DMS 273 treated with DMSO at 0.1 percent for 48 hours (cell line): ENCODE measurements at regions not wholly inside any gene's neighbourhood (a gene's known extent, or its start where the extent isn't known, plus 50 kb on each side); places are given as distances from the start of the nearest gene placed in this dataset.

Source experiments
- DNase-seq: peaks from one replicate; lab custom pipeline; 2025; lab: John Stamatoyannopoulos, UW

DNA sequence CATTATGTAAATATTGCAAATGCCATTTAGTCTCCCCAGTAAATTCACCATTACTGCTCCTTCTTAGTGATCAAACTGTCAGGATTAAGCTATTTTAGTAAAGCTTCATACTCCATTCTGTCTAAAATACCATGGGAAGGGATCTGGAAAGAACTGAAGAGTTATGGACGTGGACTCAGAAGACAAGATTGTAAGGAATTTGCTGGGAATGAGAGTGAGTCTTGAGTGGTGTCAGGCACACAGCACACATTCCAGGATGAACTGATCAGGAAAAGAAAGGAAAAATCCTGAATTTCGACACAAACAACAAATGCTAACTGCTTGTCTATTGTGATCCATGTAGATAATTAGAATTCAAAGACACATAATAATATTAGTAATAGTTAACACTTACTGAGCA, 311.0 kb downstream of the CENPC start:
- no peak for DNase-seq

DNA sequence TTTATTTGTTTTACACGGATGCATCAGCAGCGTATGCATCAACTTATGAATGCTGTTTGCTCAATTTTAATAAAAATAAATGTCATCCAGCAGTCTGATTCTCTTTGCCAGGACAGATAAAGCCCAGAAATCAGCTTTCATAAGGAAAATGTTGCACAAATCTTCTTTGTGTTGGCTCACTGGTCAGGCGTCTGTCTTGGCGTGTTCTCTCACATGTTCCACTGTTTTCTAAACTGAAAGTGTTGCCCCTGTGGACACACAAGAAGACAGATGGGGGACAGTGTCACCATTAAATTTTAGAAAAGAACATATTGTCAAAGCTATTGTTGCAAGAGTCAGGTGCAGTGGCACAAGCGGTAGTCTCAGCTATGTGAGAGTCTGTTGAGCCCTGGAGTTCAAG, 316.2 kb downstream of the CENPC start:
- DNase-seq: no peak

DNA sequence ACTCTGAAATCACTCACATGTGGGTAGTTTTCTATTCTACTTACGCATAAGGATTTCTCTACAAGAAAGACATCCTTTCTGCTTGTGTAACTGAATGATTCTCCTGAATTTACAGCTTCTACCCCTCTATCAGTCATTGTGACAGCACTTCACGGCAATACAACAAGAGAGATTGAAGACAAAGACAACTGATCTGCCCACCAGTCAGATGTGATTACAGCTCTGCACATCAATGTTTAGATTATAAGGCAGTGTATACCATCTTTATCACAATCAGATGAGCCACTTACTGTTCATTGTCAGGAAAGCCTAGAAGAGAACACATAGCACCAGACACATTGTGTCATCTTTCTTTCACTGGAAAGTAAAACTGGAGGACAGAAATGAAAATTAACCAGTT, 324.4 kb downstream of the CENPC start:
- no peak for DNase-seq

DNA sequence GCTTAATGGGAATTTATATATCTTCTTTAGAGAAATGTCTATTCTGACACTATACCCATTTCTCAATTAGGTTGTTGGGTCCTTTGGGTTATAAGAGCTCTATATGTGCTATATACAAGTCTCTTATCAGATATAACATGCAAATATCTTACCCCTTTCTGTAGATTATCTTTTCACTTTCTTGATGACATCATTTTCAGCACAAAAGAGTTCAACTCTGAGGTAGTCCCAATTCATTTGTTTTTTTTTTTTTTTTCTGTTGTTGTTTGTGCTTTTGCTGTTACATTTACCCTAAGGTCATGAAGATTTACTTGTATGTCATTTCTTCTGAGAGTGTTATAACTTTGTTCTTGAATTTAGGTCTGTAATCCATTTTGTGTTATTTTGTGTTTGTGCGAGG, 326.4 kb downstream of the CENPC start:
- no peak for DNase-seq

DNA sequence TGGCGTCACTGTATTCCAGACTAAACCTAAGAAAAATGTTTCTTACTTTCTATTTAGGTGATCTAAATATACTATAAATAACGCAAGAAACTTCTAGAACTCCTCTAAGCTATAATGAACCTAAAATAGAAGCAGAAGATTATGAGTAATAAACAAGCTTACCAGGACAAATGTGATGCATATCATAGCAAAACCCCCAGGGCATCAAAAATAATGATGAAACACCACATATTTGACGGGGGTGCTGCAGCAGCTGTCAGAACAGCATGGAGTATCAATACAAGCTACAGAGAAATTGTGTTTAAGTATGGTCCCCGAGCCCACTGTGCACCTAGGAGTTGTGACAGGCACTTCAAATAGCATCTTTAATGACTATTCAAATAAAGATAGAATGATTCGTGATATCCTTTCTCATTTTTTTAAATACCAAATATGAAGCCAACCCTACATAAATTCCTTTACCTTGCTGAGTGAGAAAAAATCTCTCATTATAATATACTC, 337.3 kb downstream of the CENPC start:
- no peak for DNase-seq

DNA sequence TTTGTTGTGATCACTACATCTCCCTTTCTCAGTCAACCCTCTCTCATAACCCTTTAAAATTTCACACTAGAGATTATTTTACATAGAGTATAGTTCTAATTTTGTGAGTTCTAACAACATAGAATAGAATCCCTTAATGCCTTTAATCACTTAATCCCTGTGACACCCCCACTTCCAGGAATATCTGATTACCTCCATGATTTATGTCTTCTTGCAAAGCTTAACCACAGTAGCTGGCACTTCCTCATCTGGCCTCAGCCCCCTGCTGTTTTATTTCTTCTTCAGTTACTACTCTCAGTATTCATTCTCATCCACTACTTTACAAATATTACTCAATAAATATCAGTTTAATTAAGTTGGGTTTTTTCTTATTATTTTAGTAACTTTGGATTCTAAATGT, 340.9 kb downstream of the CENPC start:
- DNase-seq: peak; percentile 1

DNA sequence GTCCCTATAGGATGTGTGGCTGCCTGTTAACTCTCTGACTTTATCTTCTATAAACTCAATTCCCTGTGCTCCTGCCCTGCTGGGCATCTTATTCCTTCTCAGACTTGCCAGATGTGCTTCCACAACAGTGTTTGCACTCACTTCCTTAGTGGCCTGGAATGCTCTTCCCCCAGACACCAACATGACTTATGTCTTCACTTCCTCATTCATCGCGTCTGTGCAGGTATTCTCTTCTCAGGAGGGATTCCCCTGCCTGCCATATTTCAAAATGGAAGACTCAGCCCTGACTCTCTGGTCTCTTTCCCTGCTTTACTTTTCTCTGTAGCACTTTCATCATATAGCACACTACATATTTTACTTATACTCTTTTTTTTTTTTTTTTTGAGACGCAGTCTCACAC, 344.0 kb downstream of the CENPC start:
- DNase-seq: no peak

DNA sequence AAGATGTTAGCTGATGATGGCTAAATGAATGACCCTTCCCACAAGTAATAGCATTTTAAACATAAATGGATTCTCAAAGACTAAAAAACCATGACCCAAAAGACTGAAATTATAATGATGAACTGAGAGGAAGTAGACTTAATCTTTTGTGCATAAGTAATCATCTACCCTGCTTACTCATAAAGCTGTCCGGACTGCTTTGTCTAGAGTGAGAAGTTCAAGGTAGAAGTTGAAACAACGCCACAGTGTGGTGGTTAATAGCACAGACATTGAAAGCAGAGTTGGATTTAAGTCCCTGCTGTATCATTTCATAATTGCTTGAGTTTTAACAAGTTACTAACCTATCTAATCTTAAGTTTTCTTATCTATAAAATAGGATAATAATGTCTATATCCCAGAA, 346.6 kb downstream of the CENPC start:
- DNase-seq: no peak

DNA sequence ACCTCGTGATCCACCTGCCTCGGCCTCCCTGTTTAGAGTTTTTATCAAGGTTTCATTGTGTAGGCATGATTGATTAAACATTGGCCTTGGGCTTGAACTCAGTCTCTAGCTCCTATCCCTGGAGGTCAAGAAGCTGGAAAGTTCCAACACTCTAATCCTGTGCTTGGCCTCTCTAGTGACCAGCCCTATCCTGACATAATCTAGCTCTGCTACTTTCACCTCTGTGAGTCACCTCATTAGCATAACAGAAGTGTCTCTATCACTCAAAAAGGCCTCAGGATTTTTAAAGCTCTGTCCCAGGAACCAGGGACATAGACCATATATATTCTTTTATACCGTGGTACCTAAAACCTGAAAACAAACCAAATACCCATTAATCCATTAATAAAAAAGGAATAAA, 377.5 kb downstream of the CENPC start:
- DNase-seq: no peak

DNA sequence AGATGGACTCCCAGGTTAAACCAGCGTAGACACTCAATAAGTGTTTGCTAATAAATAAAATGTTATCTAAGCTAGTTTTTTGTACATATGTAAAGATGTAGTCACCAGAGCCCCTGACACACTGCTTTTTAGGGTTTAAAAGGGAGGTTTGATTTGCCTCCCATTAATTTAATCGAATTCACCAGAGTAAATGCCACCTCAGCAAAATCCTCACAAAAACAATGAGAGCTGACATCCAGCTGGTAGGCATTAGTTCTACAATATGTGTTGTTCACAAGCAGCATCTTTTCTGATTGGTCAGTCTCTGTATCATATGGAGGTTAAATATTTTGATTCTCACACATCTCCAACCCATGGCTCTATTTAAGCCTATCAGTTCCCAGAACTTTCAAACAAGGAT, 382.6 kb downstream of the CENPC start:
- no peak for DNase-seq

DNA sequence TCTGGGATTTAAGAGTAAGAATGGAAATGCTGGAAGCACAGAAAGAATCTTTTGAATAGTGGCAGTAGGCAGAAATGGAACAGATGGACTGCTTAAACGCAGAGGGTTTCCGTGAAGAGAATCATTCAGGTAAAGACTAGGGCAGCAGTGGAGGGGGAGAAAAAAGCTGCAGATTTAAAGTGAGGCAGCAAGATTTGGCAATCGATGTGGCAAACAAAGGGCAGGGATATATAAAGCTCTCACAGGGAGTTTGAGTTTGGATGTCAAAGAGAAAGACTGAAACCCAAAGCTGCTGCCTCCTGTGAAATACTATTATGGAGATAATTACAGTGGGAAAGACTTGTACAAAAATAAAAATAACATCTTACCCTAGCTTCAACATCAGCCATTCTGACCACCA, 384.0 kb downstream of the CENPC start:
- DNase-seq: no peak

DNA sequence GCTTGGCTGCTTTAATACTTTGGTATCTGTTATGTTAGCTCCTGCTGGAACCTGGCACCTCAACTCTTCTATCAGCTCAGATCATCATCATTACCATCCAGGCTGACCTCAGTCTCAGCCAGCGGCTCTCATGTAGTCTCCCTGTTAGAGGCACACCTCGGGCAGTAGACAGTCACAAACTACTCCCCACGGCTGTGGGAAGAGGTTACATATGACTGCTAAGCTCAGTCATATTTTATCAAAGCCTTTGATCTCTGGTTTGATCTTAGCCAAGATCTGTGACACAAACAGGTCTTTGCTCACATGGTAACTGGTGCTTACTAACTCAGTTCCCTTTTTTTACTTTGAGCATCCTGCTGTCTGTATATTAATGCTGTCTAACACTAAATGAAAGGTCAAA, 384.9 kb downstream of the CENPC start:
- no peak for DNase-seq

DNA sequence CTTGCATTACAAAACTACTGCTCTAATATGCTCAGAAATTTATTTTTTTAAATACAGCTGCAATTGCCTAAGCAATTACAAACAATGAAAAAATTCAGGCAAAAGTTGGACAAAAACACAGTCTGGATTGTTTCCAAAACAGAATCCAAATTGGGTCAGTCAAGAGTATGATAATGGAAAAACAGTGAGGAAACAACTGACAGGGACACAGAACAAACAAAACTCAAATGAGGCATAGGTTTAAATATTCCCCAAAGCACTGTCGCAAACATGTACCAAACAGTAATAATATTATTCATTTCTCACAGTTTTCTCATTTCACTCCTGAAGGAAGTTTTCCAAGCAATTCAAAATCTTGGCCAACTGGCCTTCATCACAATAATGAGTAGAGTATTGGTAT, 386.6 kb downstream of the CENPC start:
- no peak for DNase-seq

DNA sequence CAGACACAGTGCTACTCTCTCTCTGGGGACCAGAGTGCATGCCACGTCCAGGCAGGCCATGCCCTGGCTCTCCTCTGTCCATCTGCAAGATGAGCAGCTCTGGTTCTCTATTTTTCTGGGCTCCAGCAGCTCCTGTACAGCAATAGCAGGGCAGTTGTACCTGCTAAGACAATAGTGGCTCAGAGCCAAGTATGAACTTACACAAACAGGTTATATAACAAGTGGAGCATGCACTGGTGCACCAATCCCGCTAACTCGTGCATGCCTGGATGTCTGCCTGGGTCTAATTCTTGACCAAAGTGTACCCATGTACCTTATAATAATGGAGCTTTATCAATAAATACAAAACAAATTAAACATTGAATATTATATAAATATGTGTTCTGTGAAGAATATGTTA, 392.3 kb downstream of the CENPC start:
- DNase-seq: no peak

DNA sequence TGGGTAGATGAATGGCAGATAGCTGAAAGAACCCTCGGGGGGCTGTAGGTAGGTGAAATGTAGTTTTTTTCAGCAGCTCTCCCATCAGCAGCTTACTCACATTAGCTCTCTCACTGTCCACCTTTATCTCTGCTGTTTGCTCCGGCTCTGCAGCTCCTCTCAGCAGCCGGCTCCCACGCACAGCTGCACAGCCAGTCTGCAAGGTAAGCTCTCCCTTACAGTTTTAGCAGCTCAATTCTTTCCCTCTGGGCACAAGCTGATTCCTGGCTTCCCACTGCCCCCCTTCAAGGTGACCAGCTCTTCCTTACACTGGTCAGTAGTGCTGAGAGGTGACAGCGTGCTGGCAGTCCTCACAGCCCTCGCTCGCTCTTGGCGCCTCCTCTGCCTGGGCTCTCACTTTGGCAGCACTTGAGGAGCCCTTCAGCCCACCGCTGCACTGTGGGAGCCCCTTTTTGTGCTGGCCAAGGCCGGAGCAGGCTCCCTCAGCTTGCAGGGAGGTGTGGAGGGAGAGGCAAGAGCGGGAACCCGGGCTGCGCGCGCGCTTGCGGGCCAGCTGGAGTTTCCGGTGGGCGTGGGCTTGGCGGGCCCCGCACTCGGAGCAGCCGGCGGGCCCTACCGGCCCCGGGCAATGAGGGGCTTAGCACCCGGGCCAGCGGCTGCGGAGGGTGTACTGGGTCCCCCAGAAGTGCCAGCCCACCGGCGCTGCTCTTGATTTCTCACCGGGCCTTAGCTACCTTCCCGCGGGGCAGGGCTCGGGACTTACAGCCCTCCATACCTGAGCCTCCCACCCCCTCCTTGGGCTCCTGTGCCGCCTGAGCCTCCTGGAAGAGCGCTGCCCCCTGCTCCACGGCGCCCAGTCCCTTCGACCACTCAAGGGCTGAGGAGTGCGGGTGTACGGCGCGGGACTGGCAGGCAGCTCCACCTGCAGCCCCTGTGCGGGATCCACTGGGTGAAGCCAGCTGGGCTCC, 393.6 kb downstream of the CENPC start:
- DNase-seq: no peak

DNA sequence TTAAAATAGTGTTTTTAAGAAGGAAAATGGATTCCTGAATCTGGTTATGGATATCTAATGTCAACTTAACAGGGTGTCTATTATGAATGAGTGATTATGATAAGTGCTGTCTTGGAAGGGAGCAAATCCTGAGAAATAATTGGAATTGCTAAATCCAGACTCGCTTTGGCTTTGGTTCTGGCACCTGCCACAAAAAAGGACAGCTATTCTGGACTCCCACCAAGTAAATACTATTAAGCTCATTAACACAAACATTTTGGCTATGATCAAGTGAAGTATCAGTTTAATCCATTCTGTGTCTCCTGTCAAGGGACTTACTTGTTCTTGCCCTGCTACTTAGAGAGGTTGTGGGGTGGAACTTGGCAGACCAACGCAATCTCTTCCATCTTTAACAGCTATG, 403.7 kb downstream of the CENPC start:
- DNase-seq: no peak

DNA sequence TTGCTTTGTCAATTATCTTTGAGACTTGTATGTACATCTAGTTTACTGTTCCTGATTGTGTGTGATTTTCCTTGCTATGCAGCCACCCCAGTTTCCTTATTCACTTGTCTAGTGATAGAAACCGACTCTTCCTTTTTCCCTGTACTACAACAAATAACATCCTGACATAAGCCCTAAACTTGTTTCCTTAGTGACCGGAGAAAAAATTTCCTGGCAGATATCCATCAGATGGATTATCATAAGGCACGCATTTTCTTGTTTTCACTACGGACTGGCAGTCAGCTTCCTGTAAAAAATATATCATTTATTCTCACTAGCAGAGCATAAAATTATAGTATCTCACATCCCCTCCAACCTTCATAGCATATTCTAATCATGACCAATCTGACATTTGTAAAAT, 410.7 kb downstream of the CENPC start:
- no peak for DNase-seq

DNA sequence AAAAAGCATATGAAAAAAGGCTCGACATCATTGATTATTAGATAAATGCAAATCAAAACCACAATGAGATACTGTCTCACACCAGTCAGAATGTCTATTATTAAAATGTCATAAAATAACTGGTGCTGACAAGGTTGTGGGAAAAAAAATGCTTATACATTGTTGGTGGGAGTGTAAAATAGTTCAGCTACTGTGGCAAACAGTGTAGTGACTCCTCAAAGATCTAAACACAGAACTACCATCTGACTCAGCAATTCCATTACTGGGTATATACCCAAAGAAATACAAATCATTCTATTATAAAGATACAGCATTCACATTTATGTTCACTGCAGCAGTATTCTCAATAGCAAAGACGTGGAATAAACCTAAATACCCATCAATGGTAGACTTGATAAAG, 412.1 kb downstream of the CENPC start:
- DNase-seq: no peak

DNA sequence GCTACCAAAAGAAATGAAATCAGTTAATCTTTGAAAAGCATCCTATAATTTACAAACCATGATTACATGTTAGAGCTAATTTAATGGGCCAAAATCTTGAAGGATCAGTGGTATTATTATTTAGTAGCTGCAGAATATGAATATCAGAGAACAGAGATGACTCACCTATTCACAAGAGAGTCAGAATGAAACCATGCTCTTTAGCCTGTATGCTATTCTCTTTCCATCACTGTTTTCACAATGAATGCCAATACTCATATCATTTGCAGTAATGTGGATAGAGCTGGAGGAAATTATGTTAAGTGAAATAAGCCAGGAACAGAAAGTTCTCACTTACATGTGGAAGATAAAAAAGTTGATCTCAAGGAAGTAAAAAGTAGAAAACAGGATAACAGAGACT, 414.1 kb downstream of the CENPC start:
- no peak for DNase-seq

DNA sequence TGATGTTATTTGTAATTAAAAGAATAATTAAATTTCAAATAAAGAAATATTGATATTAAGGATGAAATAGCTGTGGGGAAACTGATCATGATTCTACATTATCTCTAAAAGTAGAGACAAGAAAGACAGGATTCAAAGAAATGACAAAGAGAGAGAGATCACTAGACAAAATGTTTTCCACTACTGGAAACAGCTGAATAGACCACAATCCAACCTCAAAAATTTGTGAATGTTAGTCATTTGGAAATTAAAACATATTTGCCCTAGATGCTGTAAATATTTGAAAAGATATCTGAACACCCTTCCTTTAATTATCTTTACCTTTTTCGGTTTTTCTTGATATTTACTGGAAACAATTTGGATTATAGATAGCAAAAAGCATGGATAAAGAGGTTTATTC, 414.9 kb downstream of the CENPC start:
- DNase-seq: no peak

DNA sequence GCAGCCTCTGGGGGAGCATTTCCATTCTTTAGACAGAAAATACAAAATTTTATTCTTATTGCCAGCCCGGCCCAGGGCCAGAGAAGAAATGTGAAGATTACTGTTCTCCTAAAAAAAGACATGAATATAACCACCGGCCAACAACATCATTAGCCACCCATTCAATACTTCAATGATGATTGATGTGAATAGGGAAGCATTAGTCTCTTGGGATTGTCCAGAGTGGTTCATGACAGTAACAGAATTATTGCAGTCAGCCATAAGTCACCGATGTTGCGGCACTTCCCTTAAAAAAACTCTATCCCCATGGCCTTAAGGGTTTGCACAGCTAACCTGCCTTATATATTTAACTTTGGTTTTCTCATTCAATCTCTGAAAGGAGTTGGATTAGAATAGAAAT, 418.7 kb downstream of the CENPC start:
- no peak for DNase-seq

DNA sequence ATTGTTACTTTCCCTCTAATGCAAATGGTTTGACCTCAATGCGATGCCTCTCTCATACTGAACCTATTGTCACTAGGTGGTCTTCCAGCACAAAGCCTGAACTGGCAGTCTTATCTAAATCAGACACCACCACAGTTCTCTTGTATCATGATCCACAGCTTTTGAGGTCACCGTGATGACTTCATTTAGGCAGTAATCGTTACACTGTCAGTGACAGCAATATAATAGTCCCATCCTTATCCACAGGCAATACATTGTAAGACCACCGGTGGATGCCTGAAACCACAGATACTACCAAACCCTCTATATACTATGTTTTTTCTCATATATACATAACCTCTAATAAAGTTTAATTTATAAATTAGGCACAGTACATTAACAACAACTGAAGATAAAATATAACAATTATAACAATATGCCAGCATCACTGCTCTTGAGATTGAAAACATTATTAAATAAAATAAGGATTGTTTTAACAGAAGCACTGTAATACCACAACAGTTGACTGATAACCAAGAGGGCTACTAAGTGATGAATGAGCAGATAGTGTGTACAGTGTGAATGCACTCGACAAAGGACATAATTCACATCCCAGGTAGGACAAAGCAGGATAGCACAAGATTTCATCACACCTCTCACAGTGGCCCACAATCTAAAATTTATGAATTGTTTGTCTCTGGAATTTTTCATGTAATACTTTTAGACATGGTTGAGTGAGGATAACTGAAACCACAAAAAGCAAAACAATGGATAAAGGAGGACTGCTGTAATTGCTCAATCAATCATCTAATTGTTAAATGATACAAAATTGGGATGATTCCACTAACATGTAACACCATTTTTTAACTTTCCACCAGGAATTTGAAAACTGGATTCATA, 419.4 kb downstream of the CENPC start:
- DNase-seq: no peak

DNA sequence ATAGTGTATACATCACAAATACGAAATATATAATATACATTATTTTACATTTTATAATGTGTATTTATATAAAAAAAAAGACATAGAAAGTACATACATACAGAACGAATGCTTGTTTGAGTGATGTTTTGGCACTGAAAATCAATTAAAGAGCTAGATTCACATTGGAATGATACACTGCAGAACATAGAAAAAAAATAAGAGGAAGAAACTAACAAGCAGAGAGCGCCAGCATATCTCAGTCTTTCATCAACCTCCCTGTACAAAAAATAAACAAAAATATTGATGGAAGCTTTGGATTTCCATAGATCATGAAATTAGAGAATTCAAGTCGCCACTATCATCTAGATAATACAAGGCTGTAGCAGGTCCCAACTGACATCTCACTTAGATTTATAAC, 420.6 kb downstream of the CENPC start:
- no peak for DNase-seq
